ENCODE measurements at regions not wholly inside any gene's neighbourhood (a gene's known extent, or its start where the extent isn't known, plus 50 kb on each side); places are given as distances from the start of the nearest gene placed in this dataset.

GRCh38 chr10:108784534-108784933 is 1138.8 kb downstream of the XPNPEP1 start:
- no peak overlapping the region for H3K4me3 ChIP-seq (ENCODE audit: low read depth, low read length)
- TF ChIP-seq CTCF (conservative IDR thresholded peaks at IDR 0.05; ENCODE audit: low read depth, low read length): no peak
- DNase-seq (ENCODE audit: low read depth): no peak

DNA sequence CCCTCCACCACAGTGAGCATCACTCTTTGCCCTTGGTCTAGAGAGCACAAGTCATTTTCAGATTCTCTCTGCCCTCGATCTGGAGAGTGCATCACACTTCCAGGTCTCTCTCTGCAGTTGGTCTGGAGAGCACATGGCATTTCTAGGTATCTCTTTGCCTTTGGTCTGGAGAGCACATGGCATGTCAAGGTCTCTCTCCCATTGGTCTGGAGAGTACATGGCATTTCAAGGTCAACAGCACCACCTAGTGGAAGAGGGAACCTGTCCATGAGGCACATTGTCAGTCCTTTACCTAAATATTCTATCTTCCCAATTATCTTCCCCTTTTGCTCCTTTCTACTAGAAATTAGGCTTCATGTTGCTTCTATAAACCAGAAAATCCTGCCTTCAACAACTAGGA is 1139.4 kb downstream of the XPNPEP1 start:
- peak; percentile 88 for DNase-seq (ENCODE audit: low read depth)
- TF ChIP-seq CTCF (conservative IDR thresholded peaks at IDR 0.05; ENCODE audit: low read depth, low read length): peak; percentile 68
- no peak overlapping the region for H3K4me3 ChIP-seq (ENCODE audit: low read depth, low read length)

DNA sequence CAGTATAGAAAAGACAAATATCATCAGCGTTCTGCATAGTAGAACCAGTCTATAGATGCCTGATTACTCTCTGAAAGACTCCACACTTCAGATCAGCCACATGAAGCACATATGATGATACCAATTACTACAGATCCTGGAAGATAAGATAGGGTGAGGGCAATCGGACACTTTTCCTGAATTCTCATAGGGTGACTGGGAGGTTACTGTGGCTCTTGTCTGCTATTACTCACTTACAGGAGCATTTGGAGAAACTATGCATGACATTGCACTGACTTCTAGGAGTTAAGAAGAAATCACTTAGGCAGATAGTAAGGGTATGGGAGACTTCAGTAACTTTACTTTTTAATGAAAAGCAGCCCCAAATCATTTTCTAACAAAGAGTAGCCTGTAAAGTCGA is 1140.9 kb downstream of the XPNPEP1 start:
- no peak overlapping the region for H3K4me3 ChIP-seq (ENCODE audit: low read depth, low read length)
- no peak for TF ChIP-seq CTCF (conservative IDR thresholded peaks at IDR 0.05; ENCODE audit: low read depth, low read length)
- DNase-seq (ENCODE audit: low read depth): no peak

GRCh38 chr10:108779501-108779900 is 1143.8 kb downstream of the XPNPEP1 start:
- TF ChIP-seq CTCF (conservative IDR thresholded peaks at IDR 0.05; ENCODE audit: low read depth, low read length): no peak
- no peak for DNase-seq (ENCODE audit: low read depth)
- H3K4me3 ChIP-seq (ENCODE audit: low read depth, low read length): no peak overlapping the region

DNA sequence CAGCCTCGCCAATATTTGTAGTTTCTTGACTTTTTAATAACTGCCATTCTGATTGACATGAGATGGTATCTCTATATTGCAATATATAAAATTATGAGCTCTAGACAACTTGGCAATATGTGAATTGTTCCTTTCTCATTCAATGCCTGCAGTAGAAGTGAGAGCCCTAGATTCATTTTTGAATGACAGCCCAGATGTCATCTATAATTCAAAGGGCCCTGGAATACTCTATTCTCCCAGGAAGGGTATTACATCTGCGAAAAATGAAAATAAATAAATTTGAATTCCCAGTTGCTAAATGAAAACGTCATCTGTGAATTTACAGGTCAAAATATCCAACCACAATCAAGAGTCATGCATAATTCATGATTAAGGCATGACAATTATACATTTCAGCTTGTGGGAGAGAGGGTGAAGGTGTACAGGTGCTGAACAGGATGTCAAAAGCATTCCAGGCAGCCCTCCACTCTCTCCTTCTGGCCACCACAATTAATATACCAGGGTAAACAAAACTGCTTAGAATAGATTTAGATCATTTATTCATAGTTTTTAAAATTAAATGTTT is 1147.3 kb downstream of the XPNPEP1 start:
- DNase-seq (ENCODE audit: low read depth): peak; percentile 79
- no peak for TF ChIP-seq CTCF (conservative IDR thresholded peaks at IDR 0.05; ENCODE audit: low read depth, low read length)
- H3K4me3 ChIP-seq (ENCODE audit: low read depth, low read length): no peak overlapping the region

- TF ChIP-seq CTCF (conservative IDR thresholded peaks at IDR 0.05; ENCODE audit: low read depth, low read length): no peak
- no peak for DNase-seq (ENCODE audit: low read depth)
- H3K4me3 ChIP-seq (ENCODE audit: low read depth, low read length): no peak overlapping the region
Measured at GRCh38 chr10:108771106-108771505, 1152.2 kb downstream of the XPNPEP1 start.

DNA sequence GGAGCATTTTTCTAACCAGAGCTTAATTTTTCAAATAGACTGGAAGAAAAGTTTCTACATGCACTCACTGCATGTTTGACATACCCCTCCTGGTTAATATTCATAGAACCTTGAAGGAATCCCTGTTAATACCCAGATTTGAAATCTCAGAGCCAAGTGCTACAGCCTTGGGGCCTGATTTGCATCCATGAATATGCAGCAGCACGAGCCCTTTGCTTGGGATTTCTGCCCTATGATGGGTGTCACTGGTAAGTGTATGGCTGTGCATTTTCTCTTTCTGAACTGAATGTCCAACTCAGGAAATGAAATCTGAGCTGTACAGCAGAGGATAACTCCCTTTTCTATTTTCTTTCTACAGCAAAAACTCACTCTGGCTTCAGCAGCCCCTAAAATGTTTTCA is 1157.5 kb downstream of the XPNPEP1 start:
- H3K4me3 ChIP-seq (ENCODE audit: low read depth, low read length): no peak overlapping the region
- no peak for TF ChIP-seq CTCF (conservative IDR thresholded peaks at IDR 0.05; ENCODE audit: low read depth, low read length)
- no peak for DNase-seq (ENCODE audit: low read depth)
